ENCODE measurements at regions not wholly inside any gene's neighbourhood (a gene's known extent, or its start where the extent isn't known, plus 50 kb on each side); places are given as distances from the start of the nearest gene placed in this dataset.
"Not testable (repeated sequence)": the region's sequence is repeated elsewhere in the genome, so short reads cannot be mapped to it uniquely, and the experiment has no call there.

GRCh38 chr1:101151286-101151685 lies 85.5 kb upstream of the S1PR1 start:
- no peak for DNase-seq

- DNase-seq: no peak
These were observed 86.1 kb upstream of the S1PR1 start for GRCh38 chr1:101150670-101151069.

- no peak for DNase-seq
These were observed 86.6 kb upstream of the S1PR1 start for GRCh38 chr1:101150266-101150665.

GRCh38 chr1:101148980-101149379 lies 87.8 kb upstream of the S1PR1 start:
- no peak for DNase-seq

GRCh38 chr1:101147381-101147780 lies 89.4 kb upstream of the S1PR1 start:
- no peak for DNase-seq

- DNase-seq: no peak
These were observed 91.4 kb upstream of the S1PR1 start for GRCh38 chr1:101145449-101145820.

- DNase-seq: peak; percentile 12
These were observed 92.0 kb upstream of the S1PR1 start for GRCh38 chr1:101144671-101145448.

GRCh38 chr1:101142244-101142643 lies 94.6 kb upstream of the S1PR1 start:
- DNase-seq: no peak

GRCh38 chr1:101141376-101141775 lies 95.4 kb upstream of the S1PR1 start:
- DNase-seq: no peak

GRCh38 chr1:101139821-101140718 lies 96.7 kb upstream of the S1PR1 start:
- DNase-seq: no peak

- no peak for DNase-seq
These were observed 97.7 kb upstream of the S1PR1 start for GRCh38 chr1:101139130-101139529.

GRCh38 chr1:101137144-101138126 lies 99.4 kb upstream of the S1PR1 start:
- DNase-seq: peak; percentile 83

GRCh38 chr1:101136739-101137138 lies 100.1 kb upstream of the S1PR1 start:
- no peak for DNase-seq

- DNase-seq: no peak
These were observed 100.5 kb upstream of the S1PR1 start for GRCh38 chr1:101136271-101136670.

- no peak for DNase-seq
These were observed 101.3 kb upstream of the S1PR1 start for GRCh38 chr1:101135526-101135925.

GRCh38 chr1:101131239-101131843 lies 105.5 kb upstream of the S1PR1 start:
- no peak for DNase-seq

- DNase-seq: no peak
These were observed 105.1 kb upstream of the DPH5 start for GRCh38 chr1:101130673-101131072.

GRCh38 chr1:101128846-101129245 lies 103.3 kb upstream of the DPH5 start:
- no peak for DNase-seq

GRCh38 chr1:101128211-101128727 lies 102.7 kb upstream of the DPH5 start:
- DNase-seq: no peak

GRCh38 chr1:101124405-101124804 lies 98.8 kb upstream of the DPH5 start:
- no peak for DNase-seq

- DNase-seq: not testable (repeated sequence)
These were observed 98.3 kb upstream of the DPH5 start for GRCh38 chr1:101123904-101124303.

Measured in MV-4-11 (cell line).